Natural killer cell (primary cell): ENCODE measurements at regions not wholly inside any gene's neighbourhood (a gene's known extent, or its start where the extent isn't known, plus 50 kb on each side); places are given as distances from the start of the nearest gene placed in this dataset.

Experiments used
- ATAC-seq, 3 donors: fragments of 150-1000 bp in 2 of 3; fragments of 200-7000 bp in 1 of 3; cut with Tn5 transposase; 1 replicate in 1 of 3; 2 replicates in 2 of 3; pipeline ENCODE4 v1.10.0; 2021; ENCODE audit warnings: mild to moderate bottlenecking in 2 of 3, moderate library complexity in 2 of 3
- DNase-seq, 2 donors: peaks; one replicate each; pipeline versions ENCODE4 v3.0.0 to v3.0.0-alpha.2; 2013 to 2021; ENCODE audit warnings: mixed read lengths in 1 of 2
- H3K27ac ChIP-seq: one replicate; pipeline ENCODE4 v1.5.1; 2013; ENCODE audit warnings: mild to moderate bottlenecking, low read length
- H3K27me3 ChIP-seq: one replicate; pipeline ENCODE4 v1.6.1; 2013; ENCODE audit warnings: low read length; ENCODE audit not compliant: control insufficient read depth, insufficient read depth
- H3K36me3 ChIP-seq: one replicate; pipeline ENCODE4 v1.6.1; 2013; ENCODE audit warnings: low read length; ENCODE audit not compliant: control insufficient read depth, insufficient read depth
- H3K4me1 ChIP-seq: one replicate; pipeline ENCODE4 v1.6.1; 2013; ENCODE audit warnings: low read length; ENCODE audit not compliant: control insufficient read depth, insufficient read depth
- H3K4me3 ChIP-seq: one replicate; pipeline ENCODE4 v1.5.1; 2013; ENCODE audit warnings: low read length
- H3K9me3 ChIP-seq: one replicate; pipeline ENCODE4 v1.6.1; 2013; ENCODE audit warnings: low read length; ENCODE audit not compliant: control insufficient read depth, insufficient read depth
- H3K27ac Mint-ChIP-seq, 2 donors: one replicate each; pipeline ENCODE4 v1.8.0; 2022; ENCODE audit warnings: mild to moderate bottlenecking in 2 of 2, mixed read lengths in 2 of 2, moderate library complexity in 1 of 2
- H3K27me3 Mint-ChIP-seq, 2 donors: one replicate each; pipeline ENCODE4 v1.8.0; 2022; ENCODE audit warnings: low read depth in 2 of 2, mixed read lengths in 2 of 2
- H3K36me3 Mint-ChIP-seq: one replicate; pipeline ENCODE4 v1.8.0; 2022; ENCODE audit warnings: mixed read lengths
- H3K4me1 Mint-ChIP-seq, 2 donors: one replicate each; pipeline ENCODE4 v1.8.0; 2022; ENCODE audit warnings: mixed read lengths in 2 of 2
- H3K4me3 Mint-ChIP-seq: one replicate; pipeline ENCODE4 v1.8.0; 2022; ENCODE audit warnings: mild to moderate bottlenecking, moderate library complexity, mixed read lengths
- H3K9me3 Mint-ChIP-seq, 2 donors: one replicate each; pipeline ENCODE4 v1.8.0; 2022; ENCODE audit warnings: mixed read lengths in 2 of 2
- WGBS: methylation state at CpG from one replicate; pipeline ENCODE4 v1.1.7; 2013; ENCODE audit warnings: missing lambda C conversion rate; ENCODE audit not compliant: insufficient coverage; 5-methylcytosine and 5-hydroxymethylcytosine counted together
- intact Hi-C: fragments of 100-400 bp; cut with micrococcal nuclease; formaldehyde crosslinking; loops from one replicate; pipeline ENCODE4 v1.14.2; 2022
- TF ChIP-seq, protein P1 (sequence below): fragments of 200-600 bp; IDR thresholded peaks from one replicate; pipeline ENCODE4 v1.8.0; 2022; ENCODE audit warnings: antibody characterized with exemption

DNA sequence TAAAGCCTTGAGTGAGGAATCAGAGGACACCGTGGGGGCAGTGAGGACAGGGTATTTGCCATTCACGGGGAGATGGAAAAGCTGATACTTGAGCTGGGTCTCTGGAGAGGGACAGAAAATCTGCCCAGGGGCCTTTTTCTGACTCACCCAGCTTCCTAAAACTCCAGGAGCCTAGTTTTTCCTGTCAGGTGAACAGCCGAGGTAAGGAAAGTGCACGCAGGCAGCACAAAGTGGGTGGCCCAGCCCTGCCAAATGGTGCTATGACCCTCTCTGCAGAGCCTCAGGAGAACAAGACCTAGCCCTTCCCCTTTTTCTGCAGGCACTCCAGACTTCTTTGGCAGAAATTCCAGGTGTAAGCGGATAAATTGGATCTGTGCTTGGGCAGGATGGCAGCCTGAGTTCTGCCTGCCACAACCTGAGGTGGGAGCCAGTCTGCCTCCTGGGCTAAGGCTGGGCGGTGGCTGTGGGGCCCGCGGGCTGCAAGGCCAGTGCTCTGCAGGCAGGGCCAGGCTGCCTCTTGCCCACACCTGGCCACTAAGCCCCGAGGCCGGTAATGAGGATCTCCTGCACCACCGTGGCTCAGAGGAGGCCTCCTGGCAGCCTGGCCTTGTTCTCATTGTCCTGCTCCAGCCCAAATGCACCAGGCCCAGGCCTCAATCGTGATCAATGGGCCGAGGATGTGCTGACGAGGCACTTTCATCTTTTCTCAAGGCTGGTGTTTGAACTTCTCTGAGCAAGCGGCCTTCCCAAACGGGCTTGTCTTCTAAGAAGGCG, 72.9 kb upstream of the LMO1 start:
- H3K4me1 Mint-ChIP-seq = peaks cover 0 to 8% of the 10 kb centered on the region in 2 donors
- no peak overlapping the region for H3K27ac Mint-ChIP-seq
- H3K27me3 ChIP-seq = no peaks in the 10 kb centered on the region
- peaks cover 13% of the 10 kb centered on the region for H3K4me1 ChIP-seq
- no peak overlapping the region for H3K4me3 Mint-ChIP-seq
- ATAC-seq (no peak), DNase-seq (no peak)
- intact Hi-C loops = no loop called here
- no peaks in the 10 kb centered on the region for H3K36me3 Mint-ChIP-seq
- H3K27ac ChIP-seq = no peak overlapping the region
- no peaks in the 10 kb centered on the region for H3K36me3 ChIP-seq
- H3K4me3 ChIP-seq = no peak overlapping the region
- no peaks in the 10 kb centered on the region for H3K27me3 Mint-ChIP-seq
- no peaks in the 10 kb centered on the region for H3K9me3 Mint-ChIP-seq
- H3K9me3 ChIP-seq = no peaks in the 10 kb centered on the region
- 94% methylated on average over 17 of the region's 17 CpGs for WGBS
- TF ChIP-seq, protein P1, sequence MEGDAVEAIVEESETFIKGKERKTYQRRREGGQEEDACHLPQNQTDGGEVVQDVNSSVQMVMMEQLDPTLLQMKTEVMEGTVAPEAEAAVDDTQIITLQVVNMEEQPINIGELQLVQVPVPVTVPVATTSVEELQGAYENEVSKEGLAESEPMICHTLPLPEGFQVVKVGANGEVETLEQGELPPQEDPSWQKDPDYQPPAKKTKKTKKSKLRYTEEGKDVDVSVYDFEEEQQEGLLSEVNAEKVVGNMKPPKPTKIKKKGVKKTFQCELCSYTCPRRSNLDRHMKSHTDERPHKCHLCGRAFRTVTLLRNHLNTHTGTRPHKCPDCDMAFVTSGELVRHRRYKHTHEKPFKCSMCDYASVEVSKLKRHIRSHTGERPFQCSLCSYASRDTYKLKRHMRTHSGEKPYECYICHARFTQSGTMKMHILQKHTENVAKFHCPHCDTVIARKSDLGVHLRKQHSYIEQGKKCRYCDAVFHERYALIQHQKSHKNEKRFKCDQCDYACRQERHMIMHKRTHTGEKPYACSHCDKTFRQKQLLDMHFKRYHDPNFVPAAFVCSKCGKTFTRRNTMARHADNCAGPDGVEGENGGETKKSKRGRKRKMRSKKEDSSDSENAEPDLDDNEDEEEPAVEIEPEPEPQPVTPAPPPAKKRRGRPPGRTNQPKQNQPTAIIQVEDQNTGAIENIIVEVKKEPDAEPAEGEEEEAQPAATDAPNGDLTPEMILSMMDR = no peak

DNA sequence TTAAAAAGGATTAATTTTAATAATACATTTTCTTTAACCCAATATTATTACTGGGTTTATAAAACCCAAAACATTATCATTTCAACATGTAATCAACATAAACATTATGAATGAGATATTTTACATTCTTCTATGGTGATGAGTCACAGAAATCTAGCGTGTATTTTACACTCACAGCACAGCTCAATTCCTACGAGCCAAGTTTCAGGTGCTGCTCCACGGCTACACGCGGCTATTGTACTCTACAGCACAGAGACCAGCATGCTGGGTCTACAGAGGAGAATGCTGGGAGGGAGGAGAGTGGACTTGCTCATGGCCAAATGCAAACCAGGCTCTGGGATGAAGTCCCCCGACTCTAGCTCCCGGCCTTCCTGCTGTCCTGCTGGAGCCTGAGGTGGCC, 72.0 kb upstream of the LMO1 start:
- no peaks in the 10 kb centered on the region for H3K27me3 Mint-ChIP-seq
- DNase-seq (no peak), ATAC-seq (no peak)
- Histone ChIP-seq H3K27ac (no peak overlapping the region), H3K9me3 (no peaks in the 10 kb centered on the region), H3K4me1 (peaks cover 16% of the 10 kb centered on the region), H3K27me3 (no peaks in the 10 kb centered on the region), H3K36me3 (no peaks in the 10 kb centered on the region), H3K4me3 (no peak overlapping the region)
- peaks cover 0 to 8% of the 10 kb centered on the region in 2 donors for H3K4me1 Mint-ChIP-seq
- H3K27ac Mint-ChIP-seq = no peak overlapping the region
- TF ChIP-seq, protein P1 = no peak
- no peaks in the 10 kb centered on the region for H3K36me3 Mint-ChIP-seq
- no peak overlapping the region for H3K4me3 Mint-ChIP-seq
- intact Hi-C loops = no loop called here
- no peaks in the 10 kb centered on the region for H3K9me3 Mint-ChIP-seq
- 86% methylated on average over 7 of the region's 7 CpGs for WGBS

DNA sequence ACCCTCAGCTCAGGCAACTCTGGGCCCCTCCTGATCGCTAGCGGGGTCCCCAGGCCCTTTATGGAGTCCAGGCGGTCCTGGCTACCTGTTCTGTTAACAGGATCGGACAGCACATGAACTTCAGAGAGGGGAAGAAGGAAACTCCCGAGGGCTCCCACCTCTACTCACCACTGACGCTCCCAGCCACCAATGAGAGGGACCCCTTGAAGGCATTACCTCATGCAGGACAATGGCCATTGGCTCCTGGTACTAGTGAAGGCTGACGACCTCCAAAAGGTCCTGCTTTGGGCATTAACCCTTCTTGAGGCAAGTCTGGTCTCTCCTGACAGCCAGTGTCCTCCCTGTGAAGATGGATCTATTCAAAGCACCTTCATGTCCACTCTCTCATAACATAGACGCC, 71.5 kb upstream of the LMO1 start:
- no peak overlapping the region for H3K4me3 ChIP-seq
- H3K36me3 ChIP-seq = no peaks in the 10 kb centered on the region
- no peak for DNase-seq
- H3K36me3 Mint-ChIP-seq = no peaks in the 10 kb centered on the region
- H3K4me1 Mint-ChIP-seq = peaks cover 0 to 8% of the 10 kb centered on the region in 2 donors
- intact Hi-C loops = no loop called here
- H3K27ac Mint-ChIP-seq = no peak overlapping the region
- H3K27me3 ChIP-seq = no peaks in the 10 kb centered on the region
- no peaks in the 10 kb centered on the region for H3K27me3 Mint-ChIP-seq
- no peak for ATAC-seq
- no peaks in the 10 kb centered on the region for H3K9me3 ChIP-seq
- TF ChIP-seq, protein P1 = no peak
- WGBS = 92% methylated on average over 6 of the region's 8 CpGs
- H3K27ac ChIP-seq = no peak overlapping the region
- H3K4me1 ChIP-seq = peaks cover 16% of the 10 kb centered on the region
- no peaks in the 10 kb centered on the region for H3K9me3 Mint-ChIP-seq
- no peak overlapping the region for H3K4me3 Mint-ChIP-seq
